Body of pancreas (tissue), 4 donors: ENCODE measurements at regions not wholly inside any gene's neighbourhood (a gene's known extent, or its start where the extent isn't known, plus 50 kb on each side); places are given as distances from the start of the nearest gene placed in this dataset.

Source experiments
- POLR2A ChIP-seq, 3 donors: fragments of 450-650 bp; IDR thresholded peaks; one replicate each; pipeline ENCODE4 v1.6.1; 2016; ENCODE audit warnings: antibody characterized with exemption in 3 of 3, mild to moderate bottlenecking in 2 of 3
- TF ChIP-seq, protein P1 (sequence below), 7 experiments: fragments of 450-650 bp in 4 of 7; fragments of 200-600 bp in 3 of 7; sonication (generic) in 3 of 7; IDR thresholded peaks; one replicate each; pipeline ENCODE4 v1.5.1; 2016 to 2019; ENCODE audit warnings: antibody characterized with exemption in 7 of 7

DNA sequence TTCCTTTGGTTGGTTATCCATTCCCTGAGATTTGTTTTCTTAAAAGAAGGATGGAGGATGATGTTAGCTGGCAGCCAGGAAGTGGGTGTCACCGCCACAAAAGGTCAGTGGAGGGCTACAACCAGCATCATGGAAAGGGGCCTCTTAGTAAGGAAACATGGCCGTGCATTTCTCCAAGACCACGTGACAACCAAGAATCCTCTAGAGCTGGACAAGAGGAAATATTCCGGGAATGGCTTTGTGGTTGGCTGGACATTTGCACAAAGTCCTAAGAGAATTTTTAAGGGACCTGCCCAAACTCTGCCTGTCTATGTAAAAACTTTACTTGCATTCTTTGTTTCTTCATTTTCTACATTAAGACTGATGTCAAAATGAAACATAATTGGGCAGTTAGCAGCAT is 399.9 kb upstream of the MARCKS start:
- TF ChIP-seq, protein P1, sequence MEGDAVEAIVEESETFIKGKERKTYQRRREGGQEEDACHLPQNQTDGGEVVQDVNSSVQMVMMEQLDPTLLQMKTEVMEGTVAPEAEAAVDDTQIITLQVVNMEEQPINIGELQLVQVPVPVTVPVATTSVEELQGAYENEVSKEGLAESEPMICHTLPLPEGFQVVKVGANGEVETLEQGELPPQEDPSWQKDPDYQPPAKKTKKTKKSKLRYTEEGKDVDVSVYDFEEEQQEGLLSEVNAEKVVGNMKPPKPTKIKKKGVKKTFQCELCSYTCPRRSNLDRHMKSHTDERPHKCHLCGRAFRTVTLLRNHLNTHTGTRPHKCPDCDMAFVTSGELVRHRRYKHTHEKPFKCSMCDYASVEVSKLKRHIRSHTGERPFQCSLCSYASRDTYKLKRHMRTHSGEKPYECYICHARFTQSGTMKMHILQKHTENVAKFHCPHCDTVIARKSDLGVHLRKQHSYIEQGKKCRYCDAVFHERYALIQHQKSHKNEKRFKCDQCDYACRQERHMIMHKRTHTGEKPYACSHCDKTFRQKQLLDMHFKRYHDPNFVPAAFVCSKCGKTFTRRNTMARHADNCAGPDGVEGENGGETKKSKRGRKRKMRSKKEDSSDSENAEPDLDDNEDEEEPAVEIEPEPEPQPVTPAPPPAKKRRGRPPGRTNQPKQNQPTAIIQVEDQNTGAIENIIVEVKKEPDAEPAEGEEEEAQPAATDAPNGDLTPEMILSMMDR (IDR thresholded peaks at IDR 0.05), result no peak
- no peak for TF ChIP-seq POLR2A (IDR thresholded peaks at IDR 0.05)
